22Rv1 (cell line): ENCODE measurements at regions not wholly inside any gene's neighbourhood (a gene's known extent, or its start where the extent isn't known, plus 50 kb on each side); places are given as distances from the start of the nearest gene placed in this dataset.

ENCODE experiments used
- CTCF ChIP-seq: fragments of 450-650 bp; IDR thresholded peaks from 2 replicates; pipeline ENCODE4 v1.5.1; 2017; ENCODE audit warnings: mild to moderate bottlenecking
- ZFX ChIP-seq: fragments of 450-650 bp; IDR thresholded peaks from 2 replicates; pipeline ENCODE4 v1.6.1; 2017; ENCODE audit warnings: antibody characterized with exemption, borderline replicate concordance

- TF ChIP-seq CTCF (no peak), ZFX (no peak)
These were observed 257.4 kb downstream of the OLFM4 start for GRCh38 chr13:53285896-53286430.
